HG03025 (cell line): ENCODE measurements at regions not wholly inside any gene's neighbourhood (a gene's known extent, or its start where the extent isn't known, plus 50 kb on each side); places are given as distances from the start of the nearest gene placed in this dataset.
"Not testable (repeated sequence)": the region's sequence is repeated elsewhere in the genome, so short reads cannot be mapped to it uniquely, and the experiment has no call there.

ENCODE experiments used
- ATAC-seq: cut with Tn5 transposase; IDR thresholded peaks from one replicate; pipeline ENCODE4 v1.9.1; 2021; ENCODE audit warnings: mild to moderate bottlenecking, moderate library complexity; ENCODE audit not compliant: unreplicated experiment, low FRiP score

DNA sequence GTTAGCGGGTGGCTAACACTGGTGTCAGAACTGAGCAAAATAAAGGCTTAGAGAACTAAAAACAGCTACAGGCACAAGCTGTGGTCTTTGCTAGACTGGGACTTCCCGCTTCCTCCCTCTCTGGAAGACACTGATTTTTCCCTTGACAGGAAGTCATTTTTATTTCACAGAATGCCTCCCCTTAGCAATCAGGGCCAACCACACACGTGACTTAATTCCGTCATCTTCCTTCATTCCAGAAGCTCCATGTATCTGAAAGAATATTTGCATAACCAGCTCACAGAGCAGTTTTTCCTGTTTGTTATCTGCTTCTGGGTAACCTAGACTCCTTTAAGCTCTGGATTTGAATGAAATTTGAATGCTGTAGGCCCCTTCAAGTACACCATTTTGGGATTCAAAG, 327.5 kb upstream of the FRG1 start:
- no peak for ATAC-seq

DNA sequence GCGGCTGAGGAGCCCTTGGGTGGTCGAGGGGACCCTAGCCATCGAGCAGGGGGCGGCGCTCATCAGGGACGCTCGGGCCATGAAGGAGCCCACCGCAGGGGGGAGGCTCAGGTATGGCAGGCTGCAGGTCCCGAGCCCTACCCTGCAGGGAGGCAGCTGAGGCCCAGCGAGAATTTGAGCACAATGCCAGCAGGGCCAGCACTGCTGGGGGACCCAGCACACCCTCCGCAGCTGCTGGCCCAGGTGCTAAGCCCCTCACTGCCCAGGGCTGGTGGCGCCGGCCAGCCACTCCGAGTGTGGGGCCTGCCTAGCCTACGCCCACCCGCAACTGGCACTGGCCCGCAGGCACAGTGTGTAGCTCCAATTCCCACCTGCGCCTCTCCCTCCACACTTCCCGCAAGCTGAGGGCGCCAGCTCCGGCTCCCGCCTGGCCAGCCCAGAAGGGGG, 325.4 kb upstream of the FRG1 start:
- no peak for ATAC-seq

DNA sequence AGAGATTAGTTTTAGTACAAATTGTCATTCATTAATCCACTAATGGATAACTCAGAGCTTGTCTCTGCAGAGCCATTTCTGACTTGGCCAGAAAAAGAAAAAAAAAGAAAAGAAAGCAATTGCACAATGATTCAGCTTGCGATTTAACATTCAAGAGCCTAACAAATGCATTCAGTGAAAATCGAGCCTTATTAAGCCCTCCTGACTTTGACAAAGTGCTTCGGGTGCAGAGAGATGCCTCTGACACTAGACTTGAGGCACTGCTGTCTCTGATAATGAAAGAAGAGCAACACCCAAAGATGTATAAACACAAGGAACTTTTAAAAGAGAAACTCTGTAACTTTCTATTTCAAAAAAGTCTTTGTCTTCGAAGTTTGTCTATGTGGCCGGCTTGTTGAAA, 322.9 kb upstream of the FRG1 start:
- not testable (repeated sequence) for ATAC-seq

DNA sequence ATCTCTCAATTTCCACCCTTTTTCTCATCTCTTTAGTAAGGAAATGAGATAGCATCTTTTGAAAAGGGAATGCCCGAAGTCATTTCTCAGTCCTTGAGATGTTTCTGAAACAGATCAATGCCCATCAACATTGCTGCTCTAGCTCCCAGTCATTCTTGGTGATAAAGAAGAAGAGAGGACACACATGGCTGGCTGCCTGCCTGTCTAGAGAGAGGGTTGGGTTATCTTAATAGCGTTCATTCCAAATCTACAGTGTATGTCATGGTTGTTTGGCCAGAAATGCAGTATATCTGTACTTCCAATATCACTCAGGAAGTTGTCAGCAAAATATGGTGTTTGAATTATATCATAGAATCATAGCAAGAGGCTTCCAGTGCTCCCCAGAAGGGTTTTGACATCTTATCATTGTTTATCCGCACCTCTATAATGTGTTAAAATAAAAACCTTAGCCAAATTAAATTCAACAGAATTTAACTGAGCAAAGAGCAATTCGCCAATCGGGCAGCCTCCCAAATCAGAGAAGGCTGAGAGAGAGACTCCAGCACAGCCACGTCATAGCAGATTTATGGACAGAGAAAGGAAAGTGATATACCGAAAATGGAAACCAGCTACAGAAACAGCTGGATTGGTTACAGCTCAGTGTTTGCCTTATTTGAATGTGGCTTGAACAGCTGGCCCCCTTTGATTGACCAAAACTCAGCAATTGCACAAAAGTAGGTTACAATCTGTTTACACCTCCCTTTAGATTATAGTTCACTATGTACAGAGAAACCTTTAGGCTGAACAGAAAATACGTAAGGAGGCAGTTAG, 321.0 kb upstream of the FRG1 start:
- ATAC-seq: not testable (repeated sequence)

DNA sequence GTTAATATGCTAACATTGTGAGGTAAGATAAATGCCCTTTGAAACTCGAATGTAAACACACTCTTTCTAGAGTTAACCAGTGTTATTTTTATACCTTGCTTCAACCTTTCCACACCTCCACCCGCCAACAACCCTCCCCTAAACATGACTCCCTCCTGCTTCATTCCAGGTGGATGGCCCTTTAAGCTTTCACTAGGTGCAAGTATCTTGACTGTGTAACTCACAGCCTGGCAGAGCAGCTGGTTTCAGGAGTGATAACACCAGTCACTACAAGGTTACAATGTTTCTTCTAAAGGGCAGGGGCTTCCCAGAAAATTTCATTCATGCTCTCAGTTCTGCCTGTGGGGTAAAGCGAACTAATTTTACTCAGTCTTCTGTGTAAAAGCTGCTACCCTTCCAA, 318.1 kb upstream of the FRG1 start:
- ATAC-seq: not testable (repeated sequence)

DNA sequence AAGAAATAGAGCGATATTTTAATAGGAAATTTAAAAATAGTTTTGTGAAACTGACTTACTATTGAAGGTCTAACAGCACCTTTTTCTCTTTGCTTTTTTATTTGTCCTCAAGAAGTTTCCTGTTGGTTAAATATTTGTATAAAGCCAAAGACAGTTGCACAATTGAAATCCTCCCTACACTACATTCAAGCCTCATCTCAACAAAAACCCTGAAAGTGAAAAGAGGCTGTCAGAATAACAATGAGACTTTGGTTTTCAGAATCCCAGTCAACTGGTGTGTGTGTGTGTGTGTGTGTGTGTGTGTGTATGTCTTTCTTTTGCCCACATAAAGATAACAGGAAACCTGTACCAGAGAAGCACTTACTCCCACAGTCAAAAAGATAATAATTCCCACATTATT, 313.6 kb upstream of the FRG1 start:
- not testable (repeated sequence) for ATAC-seq

DNA sequence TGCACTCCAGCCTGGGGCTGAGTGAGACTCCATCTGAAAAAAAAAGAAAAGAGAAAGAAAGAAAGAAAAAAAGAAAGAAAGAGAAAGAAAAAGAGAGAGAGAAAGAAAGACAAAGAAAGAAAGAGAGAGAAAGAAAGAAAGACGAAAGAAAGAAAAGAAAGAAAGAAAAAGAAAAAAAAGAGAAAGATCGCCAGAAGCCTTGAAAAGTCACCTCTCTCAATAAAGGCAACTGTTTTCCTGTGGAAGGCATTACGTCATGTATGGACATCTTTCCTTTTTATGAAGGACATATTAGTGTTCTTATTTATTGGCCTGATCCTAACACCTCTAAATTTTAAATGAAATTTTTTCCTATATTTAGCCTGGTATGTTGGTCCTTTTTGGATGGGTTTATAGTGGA, 310.9 kb upstream of the FRG1 start:
- not testable (repeated sequence) for ATAC-seq

DNA sequence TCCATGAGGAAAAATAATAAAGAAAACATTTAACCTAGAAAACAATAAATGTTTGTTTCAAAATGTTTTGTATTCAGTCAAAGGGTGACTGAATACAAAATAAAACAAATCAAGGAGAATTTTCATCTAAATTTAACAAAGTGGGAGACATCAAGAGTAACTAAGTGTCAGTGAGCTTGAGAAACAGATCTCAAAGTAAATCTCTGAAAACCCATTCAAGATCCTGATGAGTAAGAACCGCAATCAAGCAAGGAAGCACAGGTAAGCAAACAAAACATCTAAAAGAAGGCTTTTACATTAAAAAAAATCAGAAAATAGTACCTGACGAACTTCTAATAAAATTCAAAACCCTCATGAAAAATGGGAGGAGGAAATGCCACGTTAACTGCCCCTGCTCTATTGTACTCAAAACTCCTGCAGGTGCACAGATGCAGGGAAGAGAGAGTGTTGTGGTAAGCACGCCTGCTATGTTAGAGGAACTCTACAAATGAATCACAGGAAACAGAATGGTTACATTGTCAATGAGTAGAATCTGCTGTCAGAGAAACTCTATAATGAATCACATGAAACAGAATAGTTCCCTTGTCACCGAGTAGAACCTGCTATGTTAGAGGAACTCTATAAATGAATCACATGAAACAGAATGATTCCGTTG, 309.6 kb upstream of the FRG1 start:
- ATAC-seq: not testable (repeated sequence)

DNA sequence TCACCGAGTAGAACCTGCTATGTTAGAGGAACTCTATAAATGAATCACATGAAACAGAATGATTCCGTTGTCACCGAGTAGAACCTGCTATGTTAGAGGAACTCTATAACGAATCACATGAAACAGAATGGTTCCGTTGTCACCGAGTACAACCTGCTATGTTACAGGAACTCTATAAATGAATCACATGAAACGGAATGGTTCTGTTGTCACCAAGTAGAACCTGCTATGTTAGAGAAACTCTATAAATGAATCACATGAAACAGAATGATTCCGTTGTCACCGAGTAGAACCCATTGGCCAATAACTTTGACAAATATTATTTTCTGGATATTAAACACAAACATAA, 309.1 kb upstream of the FRG1 start:
- not testable (repeated sequence) for ATAC-seq

DNA sequence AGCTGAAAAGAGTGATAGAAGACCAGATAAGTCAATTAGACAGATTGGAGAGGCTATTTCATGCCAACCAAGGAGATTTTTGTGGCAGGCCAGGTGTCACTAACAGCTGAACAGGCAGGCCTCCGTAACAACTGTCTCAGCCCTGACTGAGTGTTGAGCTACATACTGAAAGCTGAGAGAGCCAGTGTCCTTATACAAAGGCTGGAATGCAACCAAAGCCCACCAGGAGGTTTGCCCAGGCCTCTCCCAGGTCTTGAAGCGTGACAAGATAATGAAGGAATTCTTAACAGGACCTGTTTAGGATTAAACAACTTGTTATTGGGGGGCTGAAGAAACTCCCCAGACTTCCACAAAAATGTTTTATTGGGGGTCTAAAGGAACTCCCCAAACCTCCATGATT, 290.2 kb upstream of the FRG1 start:
- ATAC-seq: not testable (repeated sequence)

DNA sequence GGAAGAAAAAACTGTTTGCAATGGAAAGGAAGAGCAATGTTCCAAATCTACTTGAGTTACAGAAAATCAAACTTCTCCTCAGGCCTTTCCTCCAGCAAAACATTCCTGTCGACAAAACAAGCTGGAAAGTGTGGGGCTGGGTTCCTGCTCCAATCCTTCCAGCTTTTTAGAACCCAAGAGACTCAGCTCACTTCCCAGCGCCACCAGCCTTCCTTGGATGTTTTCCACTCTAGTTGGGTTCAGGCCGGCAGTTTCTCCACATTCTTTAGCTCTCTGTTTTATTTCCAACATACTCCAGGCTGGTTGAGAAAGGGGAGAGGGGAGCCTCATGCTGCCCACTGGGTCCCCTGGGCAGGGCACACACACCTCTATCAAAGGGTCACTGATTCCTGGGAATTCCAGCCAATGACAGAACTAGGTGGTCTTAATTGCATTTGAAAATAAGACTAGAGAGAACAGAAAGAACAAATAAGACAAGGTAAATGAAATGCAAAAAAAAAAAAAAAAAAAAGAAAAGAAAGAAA, 287.5 kb upstream of the FRG1 start:
- not testable (repeated sequence) for ATAC-seq

DNA sequence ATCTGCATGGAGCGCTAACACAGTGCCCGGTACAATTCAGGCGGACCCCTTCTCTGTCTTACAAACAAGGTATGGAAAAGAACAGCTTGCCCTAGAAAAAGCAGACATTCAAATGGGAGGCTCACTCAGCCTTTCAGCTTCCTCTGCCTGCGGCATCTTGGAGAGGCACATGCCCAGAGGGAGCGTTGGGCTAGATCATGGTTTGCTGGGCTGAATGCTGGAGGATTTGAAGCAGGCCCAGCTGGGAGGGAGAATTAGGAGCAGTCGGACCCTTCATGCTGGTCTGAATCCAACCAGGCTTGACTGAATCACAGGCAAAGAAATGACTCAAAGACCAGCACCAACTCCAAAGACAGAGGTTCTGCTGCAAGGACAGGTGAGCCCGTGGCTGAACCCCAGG, 286.7 kb upstream of the FRG1 start:
- not testable (repeated sequence) for ATAC-seq

DNA sequence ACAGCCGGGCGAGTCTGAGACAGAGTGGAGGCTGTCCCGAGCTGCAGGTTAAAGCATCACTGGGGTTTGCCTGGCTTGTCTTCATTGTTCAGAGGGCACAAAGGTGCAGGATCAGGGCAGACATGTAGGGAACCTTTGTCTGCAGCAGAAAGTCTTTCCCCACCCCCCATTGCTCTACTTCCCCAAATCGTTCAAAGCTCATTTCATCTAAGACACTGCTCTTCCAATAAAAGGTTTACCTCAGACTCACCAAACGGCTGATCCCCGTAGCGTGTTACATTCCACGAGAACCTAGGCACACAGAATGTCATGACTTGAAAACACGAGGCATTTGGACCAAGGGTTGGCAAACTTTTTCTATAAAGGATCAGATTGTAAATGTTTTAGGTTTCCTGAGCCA, 286.3 kb upstream of the FRG1 start:
- not testable (repeated sequence) for ATAC-seq

DNA sequence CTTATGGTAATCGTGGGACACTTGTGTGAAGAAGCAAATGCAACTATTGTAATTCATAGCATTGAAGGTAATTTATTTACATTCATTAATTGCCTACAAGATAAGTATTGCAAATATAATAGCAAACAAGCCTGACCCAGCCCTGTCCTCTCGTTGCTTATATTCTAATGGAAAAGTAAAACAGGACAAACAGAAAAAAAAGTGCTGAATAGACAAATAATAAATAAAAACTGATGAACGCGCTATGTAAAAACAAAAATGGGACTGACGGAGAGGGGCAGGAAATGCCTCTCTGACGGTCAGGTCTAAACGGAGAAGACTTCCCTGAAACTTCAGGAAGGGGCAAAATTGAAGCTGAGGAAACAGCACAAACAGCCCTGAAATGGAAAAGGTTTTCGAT, 284.9 kb upstream of the FRG1 start:
- ATAC-seq: not testable (repeated sequence)

DNA sequence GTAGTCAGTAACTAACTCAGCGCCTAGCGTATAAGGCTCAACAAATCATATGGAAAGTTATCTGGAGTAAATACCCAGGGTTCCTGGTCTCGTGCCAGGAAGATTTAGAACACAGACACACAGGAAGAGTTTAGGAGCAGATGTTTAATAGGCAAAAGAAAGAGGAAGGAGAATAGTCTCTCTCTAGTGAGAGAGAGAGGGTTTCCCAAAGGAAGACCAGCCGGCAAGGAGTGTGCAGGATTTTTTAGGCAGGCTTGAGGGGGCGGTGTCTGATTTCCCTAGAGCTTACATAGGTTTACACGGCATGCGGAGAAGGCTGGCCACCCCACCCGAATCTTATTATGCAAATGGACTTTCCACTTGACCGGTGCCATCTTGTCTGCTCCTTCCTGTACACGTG, 284.0 kb upstream of the FRG1 start:
- no peak for ATAC-seq

DNA sequence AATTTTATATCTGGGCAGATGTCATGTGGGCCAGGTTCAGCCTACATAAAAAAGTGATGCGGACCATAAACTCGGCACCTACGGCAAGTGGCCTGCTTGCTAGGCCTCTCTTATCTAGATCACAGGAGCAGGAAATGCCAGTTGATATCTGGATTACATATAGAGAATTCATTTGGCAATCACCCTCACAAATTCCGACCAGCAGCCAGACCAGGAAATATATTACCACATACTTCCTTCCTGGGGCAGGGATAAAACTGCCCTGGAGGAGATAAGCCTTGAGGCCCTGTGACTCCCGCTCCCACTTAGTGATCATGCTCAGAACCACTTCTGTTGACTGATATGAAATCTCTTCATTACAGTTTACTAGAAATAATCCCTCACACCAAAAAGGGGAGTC, 282.4 kb upstream of the FRG1 start:
- ATAC-seq: not testable (repeated sequence)

DNA sequence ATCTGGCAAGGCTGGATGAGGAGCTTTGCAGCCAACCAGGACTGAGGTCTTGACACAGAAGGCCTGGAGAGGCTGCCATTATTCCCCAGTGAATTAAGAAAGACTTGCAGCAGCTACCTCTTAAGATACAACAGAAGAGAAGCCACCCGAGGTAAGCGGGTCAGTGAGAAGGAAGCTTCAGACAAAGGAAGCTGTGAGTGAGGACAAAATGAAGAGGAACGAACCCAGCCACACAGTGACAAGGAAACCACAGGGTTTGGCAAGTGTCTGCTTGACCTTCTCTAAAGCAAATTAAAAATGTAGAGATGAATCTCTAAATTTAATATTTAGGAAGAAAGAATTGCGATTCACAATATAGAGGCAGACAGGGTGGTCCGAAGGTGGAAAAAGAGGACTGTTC, 281.8 kb upstream of the FRG1 start:
- ATAC-seq: not testable (repeated sequence)

DNA sequence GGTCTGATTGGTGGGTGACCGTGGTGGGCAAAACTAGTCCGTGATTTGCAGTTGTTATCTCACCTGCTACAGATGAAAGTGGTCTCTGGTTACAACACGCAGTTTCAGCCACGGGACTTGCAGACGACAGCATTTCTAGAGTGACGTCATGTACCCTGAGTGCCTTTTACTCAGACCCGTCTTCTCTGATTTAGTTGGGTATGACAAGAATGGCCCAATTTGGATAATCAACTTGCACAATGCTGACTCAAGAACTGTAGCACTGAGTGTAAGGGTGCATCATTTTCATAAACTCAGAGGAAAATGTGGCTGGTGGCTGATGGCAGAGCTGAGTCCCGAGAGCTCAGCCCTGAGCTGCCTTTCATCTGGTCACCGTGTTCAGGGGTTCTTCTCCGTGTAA, 281.4 kb upstream of the FRG1 start:
- ATAC-seq: no peak

DNA sequence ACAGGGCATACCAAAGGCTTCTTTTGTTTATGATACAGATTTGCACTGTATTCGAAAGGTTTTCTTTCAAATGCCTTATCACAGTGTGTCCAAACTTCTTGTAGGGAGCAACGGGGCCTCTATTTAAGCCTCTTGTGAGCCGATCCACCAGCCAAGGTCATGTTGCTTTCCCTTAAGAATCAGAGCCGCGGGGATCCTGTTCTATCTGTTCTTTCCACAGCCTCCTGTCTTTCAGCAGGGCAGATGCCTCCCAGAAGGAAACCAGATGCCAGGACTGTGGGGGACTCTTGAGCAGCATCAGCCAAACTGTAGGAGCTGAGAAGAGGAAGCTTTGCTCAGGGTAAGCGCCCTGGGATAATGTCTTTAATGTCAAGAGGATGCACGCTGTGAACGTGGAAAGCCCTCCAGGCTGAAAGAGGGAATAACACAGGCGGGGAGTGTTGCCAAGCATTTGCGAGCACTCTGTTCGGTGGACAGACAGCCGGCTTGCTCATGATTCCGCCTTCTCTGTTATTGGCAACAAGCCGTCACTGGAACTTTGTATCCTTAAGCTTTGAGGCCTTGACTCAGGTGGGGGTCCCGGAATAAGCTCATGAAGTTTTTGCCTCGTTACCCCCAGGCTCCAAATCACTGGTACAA, 279.8 kb upstream of the FRG1 start:
- ATAC-seq: no peak

DNA sequence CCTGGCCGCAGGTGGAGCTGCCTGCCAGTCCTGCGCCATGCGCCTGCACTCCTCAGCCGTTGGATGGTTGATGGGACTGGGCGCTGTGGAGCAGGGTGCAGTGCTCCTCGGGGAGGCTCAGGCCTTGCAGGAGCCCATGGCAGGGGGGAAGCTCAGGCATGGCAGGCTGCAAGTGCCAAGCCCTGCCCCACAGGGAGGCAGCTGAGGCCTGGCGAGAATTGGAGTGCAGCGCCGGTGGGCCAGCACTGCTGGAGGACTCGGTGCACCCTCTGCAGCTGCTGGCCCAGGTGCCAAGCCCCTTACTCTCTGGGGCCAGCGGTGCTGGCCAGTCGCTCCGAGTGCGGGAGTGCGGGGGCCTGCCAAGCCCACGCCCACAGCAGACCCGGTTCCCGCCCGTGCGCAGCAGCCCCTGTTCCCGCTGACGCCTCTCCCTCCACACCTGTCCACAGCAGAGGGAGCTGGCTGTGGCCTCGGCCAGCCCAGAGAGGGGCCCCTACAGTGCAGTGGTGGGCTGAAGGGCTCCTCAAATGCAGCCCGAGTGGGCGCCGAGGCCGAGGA, 275.9 kb upstream of the FRG1 start:
- no peak for ATAC-seq

DNA sequence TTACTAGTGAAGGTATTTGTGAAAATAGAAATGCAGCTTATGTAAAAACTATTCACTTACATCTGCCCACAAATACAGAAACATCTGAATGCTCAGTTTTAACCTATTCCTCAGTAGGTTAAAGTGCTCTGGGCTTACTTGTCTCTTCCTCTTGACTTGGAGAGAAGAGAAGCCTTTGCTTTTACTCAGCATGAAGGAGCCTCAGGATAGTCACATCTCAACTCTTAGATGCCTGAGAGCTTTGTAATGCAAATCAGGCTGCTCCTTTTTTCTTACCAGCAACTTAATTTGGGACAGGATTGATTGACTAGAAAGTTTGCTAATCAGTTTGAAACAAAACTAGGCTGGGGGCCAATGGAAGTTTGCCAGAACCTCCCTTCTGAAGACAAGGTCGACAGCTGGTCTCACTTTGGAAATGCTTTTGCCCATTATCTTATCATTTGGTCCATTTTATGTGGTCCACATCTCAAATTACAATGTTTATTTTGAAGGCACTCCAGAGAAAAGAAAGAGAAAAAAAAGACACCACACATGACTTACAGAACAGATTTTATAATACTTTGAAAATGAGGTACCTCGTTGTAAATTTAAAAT, 274.9 kb upstream of the FRG1 start:
- not testable (repeated sequence) for ATAC-seq
